ENCODE measurements at regions not wholly inside any gene's neighbourhood (a gene's known extent, or its start where the extent isn't known, plus 50 kb on each side); places are given as distances from the start of the nearest gene placed in this dataset.

DNA sequence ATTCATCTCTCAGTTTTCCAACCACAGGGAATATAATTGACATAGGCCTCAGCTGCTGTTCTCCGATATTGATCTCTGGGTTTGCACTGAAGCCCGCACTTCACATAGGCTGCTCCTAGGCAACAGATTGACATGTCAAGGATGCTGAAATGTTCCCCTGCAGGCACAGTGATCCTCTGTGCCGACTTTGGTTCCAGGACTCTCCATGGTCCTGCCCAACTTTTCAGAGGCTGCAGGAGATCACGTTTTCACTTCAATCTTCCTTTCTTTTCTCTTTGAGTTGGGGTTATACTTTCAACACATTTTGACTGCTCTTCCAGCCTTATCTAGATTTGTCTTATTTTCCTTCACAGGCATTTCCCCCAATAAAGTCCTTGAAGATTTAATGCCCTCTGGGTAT, 1361.0 kb downstream of the DSC3 start:
- no peak for TF ChIP-seq NFYB (IDR thresholded peaks at IDR 0.05; ENCODE audit: insufficient read depth, low read depth, low read length)
- in situ Hi-C loops (cut with MboI) (no loop called here), intact Hi-C loops (cut with micrococcal nuclease; ENCODE audit: unreplicated experiment) (no loop called here)
- no peak for DNase-seq (ENCODE audit: low read depth, low spot score)
- H3K27me3 ChIP-seq (replicated peaks in 1 of 2; ENCODE audit: control insufficient read depth in 2 of 2, insufficient read depth in 2 of 2, low read length in 1 of 2): no peaks in the 10 kb centered on the region
- H3K4me3 ChIP-seq: no peak overlapping the region
- no TSS peak for BruUV-seq (replicated peaks)
- ChIA-PET SMC1A (ENCODE audit: uncharacterized antibody, unreplicated experiment) (no interaction called here), CTCF (no interaction called here), RAD21 (ENCODE audit: unreplicated experiment) (no interaction called here), POLR2A (no interaction called here)
- no peak overlapping the region for H3K27ac ChIP-seq (ENCODE audit: control insufficient read depth, insufficient read depth)
- no peaks in the 10 kb centered on the region for H3K4me1 ChIP-seq (ENCODE audit: control insufficient read depth, insufficient read depth, low read length)
- H3K4me2 ChIP-seq (ENCODE audit: control insufficient read depth, insufficient read depth): no peak overlapping the region
- no peak for ATAC-seq
- H3K79me2 ChIP-seq (ENCODE audit: control insufficient read depth, insufficient read depth, low read length): no peaks in the 10 kb centered on the region
- FAIRE-seq: no peak
- H3K9me3 ChIP-seq (replicated peaks; ENCODE audit: control insufficient read depth, insufficient read depth, low read length): no peaks in the 10 kb centered on the region
- no peak overlapping the region for H3K9ac ChIP-seq (ENCODE audit: control insufficient read depth, insufficient read depth, low read length)
- no peaks in the 10 kb centered on the region for H4K20me1 ChIP-seq (ENCODE audit: control insufficient read depth, insufficient read depth)
- H2AFZ ChIP-seq (ENCODE audit: control insufficient read depth, low read depth, low read length): no peak overlapping the region
- WGBS (ENCODE audit: insufficient coverage, insufficient replicate concordance, low lambda C conversion rate, missing lambda C conversion rate): 30% methylated on average over 4 of the region's 4 CpGs
- H3K36me3 ChIP-seq (ENCODE audit: control insufficient read depth in 2 of 2, insufficient read depth in 2 of 2, low read length in 1 of 2): no peaks in the 10 kb centered on the region

DNA sequence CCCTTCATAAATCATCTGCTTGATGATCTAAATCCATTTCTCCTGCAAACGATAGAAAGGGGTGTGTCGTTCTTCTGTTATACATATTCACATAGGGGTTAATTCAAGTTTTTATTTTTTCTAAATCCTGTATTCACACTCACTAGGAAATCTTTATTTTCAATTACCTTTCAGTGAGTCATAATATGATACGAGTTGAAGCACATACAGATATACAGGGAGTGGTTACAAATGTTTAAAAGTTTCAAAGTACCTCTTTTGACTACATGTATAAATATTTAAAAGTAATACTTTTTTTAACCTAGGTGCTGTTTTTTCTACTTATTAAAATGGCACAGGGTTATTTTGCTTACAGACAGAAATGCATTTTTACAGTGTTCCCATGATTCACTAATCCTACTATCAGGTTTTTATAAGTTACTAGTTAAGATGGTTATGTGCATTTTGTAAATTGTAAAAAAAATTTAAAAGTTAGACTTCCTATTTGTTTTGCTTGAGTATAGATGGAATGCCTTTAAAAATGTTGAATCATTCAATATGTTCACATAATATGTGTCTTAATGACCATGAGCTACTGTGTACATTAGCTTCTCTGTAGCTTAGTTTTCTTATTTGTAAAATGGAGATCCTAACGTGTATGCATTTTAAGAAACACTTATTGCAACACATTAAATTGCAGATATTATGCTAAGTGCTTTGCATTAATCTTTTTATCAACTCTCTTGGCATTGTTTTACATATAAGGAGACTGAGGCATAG, 1378.1 kb downstream of the DSC3 start:
- ChIA-PET RAD21 (ENCODE audit: unreplicated experiment) (no interaction called here), SMC1A (ENCODE audit: uncharacterized antibody, unreplicated experiment) (interaction anchor here (1.1 kb wide), 1 partner anchor 10 kb away, joined by 3 read pairs; no protein-coding TSS in a partner anchor), CTCF (no interaction called here), POLR2A (no interaction called here)
- no peaks in the 10 kb centered on the region for H3K27me3 ChIP-seq (replicated peaks in 1 of 2; ENCODE audit: control insufficient read depth in 2 of 2, insufficient read depth in 2 of 2, low read length in 1 of 2)
- no peaks in the 10 kb centered on the region for H3K4me1 ChIP-seq (ENCODE audit: control insufficient read depth, insufficient read depth, low read length)
- in situ Hi-C loops (cut with MboI): no loop called here
- DNase-seq (ENCODE audit: low read depth, low spot score) (no peak), ATAC-seq (no peak), FAIRE-seq (no peak)
- no peaks in the 10 kb centered on the region for H4K20me1 ChIP-seq (ENCODE audit: control insufficient read depth, insufficient read depth)
- H3K9ac ChIP-seq (ENCODE audit: control insufficient read depth, insufficient read depth, low read length): no peak overlapping the region
- no peaks in the 10 kb centered on the region for H3K79me2 ChIP-seq (ENCODE audit: control insufficient read depth, insufficient read depth, low read length)
- no peak overlapping the region for H2AFZ ChIP-seq (ENCODE audit: control insufficient read depth, low read depth, low read length)
- H3K4me2 ChIP-seq (ENCODE audit: control insufficient read depth, insufficient read depth): no peak overlapping the region
- no peaks in the 10 kb centered on the region for H3K9me3 ChIP-seq (replicated peaks; ENCODE audit: control insufficient read depth, insufficient read depth, low read length)
- H3K4me3 ChIP-seq: no peak overlapping the region
- no TSS peak for BruUV-seq (replicated peaks)
- no peak overlapping the region for H3K27ac ChIP-seq (ENCODE audit: control insufficient read depth, insufficient read depth)
- intact Hi-C loops (cut with micrococcal nuclease; ENCODE audit: unreplicated experiment): no loop called here
- 0% methylated on average over 4 of the region's 4 CpGs for WGBS (ENCODE audit: insufficient coverage, insufficient replicate concordance, low lambda C conversion rate, missing lambda C conversion rate)
- H3K36me3 ChIP-seq (ENCODE audit: control insufficient read depth in 2 of 2, insufficient read depth in 2 of 2, low read length in 1 of 2): no peaks in the 10 kb centered on the region
- no peak for TF ChIP-seq TARDBP (IDR thresholded peaks at IDR 0.05; ENCODE audit: borderline replicate concordance)
- TF ChIP-seq HCFC1 (IDR thresholded peaks at IDR 0.05; ENCODE audit: low read length): no peak
- TF ChIP-seq, protein P1, sequence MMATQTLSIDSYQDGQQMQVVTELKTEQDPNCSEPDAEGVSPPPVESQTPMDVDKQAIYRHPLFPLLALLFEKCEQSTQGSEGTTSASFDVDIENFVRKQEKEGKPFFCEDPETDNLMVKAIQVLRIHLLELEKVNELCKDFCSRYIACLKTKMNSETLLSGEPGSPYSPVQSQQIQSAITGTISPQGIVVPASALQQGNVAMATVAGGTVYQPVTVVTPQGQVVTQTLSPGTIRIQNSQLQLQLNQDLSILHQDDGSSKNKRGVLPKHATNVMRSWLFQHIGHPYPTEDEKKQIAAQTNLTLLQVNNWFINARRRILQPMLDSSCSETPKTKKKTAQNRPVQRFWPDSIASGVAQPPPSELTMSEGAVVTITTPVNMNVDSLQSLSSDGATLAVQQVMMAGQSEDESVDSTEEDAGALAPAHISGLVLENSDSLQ (IDR thresholded peaks at IDR 0.05): no peak
- no peak for TF ChIP-seq E2F4 (IDR thresholded peaks at IDR 0.05; ENCODE audit: low read depth, low read length)
- TF ChIP-seq TCF3 (IDR thresholded peaks at IDR 0.05; ENCODE audit: borderline replicate concordance, insufficient read depth, low read depth, low read length): no peak
- no peak for TF ChIP-seq USF2 (IDR thresholded peaks at IDR 0.05; ENCODE audit: borderline replicate concordance, low read depth, low read length)
- no peak for TF ChIP-seq CEBPB (IDR thresholded peaks at IDR 0.05; ENCODE audit: borderline replicate concordance in 1 of 2, low read depth in 2 of 2, low read length in 2 of 2)
- TF ChIP-seq, protein P2, sequence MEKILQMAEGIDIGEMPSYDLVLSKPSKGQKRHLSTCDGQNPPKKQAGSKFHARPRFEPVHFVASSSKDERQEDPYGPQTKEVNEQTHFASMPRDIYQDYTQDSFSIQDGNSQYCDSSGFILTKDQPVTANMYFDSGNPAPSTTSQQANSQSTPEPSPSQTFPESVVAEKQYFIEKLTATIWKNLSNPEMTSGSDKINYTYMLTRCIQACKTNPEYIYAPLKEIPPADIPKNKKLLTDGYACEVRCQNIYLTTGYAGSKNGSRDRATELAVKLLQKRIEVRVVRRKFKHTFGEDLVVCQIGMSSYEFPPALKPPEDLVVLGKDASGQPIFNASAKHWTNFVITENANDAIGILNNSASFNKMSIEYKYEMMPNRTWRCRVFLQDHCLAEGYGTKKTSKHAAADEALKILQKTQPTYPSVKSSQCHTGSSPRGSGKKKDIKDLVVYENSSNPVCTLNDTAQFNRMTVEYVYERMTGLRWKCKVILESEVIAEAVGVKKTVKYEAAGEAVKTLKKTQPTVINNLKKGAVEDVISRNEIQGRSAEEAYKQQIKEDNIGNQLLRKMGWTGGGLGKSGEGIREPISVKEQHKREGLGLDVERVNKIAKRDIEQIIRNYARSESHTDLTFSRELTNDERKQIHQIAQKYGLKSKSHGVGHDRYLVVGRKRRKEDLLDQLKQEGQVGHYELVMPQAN (conservative IDR thresholded peaks at IDR 0.05): no peak
- no peak for TF ChIP-seq RAD21 (IDR thresholded peaks at IDR 0.05; ENCODE audit: insufficient read depth, low read depth, low read length)
- TF ChIP-seq CHD4 (IDR thresholded peaks at IDR 0.05): no peak
- TF ChIP-seq FOXK2 (IDR thresholded peaks at IDR 0.05): no peak
- TF ChIP-seq SREBF2 (IDR thresholded peaks at IDR 0.05; ENCODE audit: low read length): no peak
